Activated naive CD8-positive, alpha-beta T cell treated with anti-CD3 and anti-CD28 coated beads, Interleukin-2, amount 10 ng/mL, durations not matched to agents 7 days and 5 days (primary cell): ENCODE measurements at regions not wholly inside any gene's neighbourhood (a gene's known extent, or its start where the extent isn't known, plus 50 kb on each side); places are given as distances from the start of the nearest gene placed in this dataset.
"Not testable (repeated sequence)": the region's sequence is repeated elsewhere in the genome, so short reads cannot be mapped to it uniquely, and the experiment has no call there.

Experiments
- ATAC-seq: fragments of 150-1000 bp; cut with Tn5 transposase; one replicate; pipeline ENCODE4 v1.10.0; 2021; ENCODE audit warnings: low read depth, moderate library complexity
- POLR2A ChIA-PET: fragments of 350-600 bp; sonication (Branson Sonifier 250); formaldehyde crosslinking; loops from one replicate; lab custom pipeline; 2021; ENCODE audit warnings: antibody characterized with exemption; lab: Charles Lee
- DNase-seq: peaks from one replicate; pipeline ENCODE4 v3.0.0; 2021
- H3K27ac Mint-ChIP-seq: one replicate; pipeline ENCODE4 v1.8.0; 2022; ENCODE audit warnings: mild to moderate bottlenecking, mixed read lengths
- H3K27me3 Mint-ChIP-seq: one replicate; pipeline ENCODE4 v1.8.0; 2022; ENCODE audit warnings: mild to moderate bottlenecking, moderate library complexity, mixed read lengths
- H3K36me3 Mint-ChIP-seq: one replicate; pipeline ENCODE4 v1.8.0; 2021; ENCODE audit warnings: mild to moderate bottlenecking, mixed read lengths
- H3K4me1 Mint-ChIP-seq: one replicate; pipeline ENCODE4 v1.8.0; 2021; ENCODE audit warnings: mixed read lengths
- H3K4me3 Mint-ChIP-seq: one replicate; pipeline ENCODE4 v1.8.0; 2022; ENCODE audit warnings: mild to moderate bottlenecking, moderate library complexity, mixed read lengths
- H3K9me3 Mint-ChIP-seq: one replicate; pipeline ENCODE4 v1.8.0; 2021; ENCODE audit warnings: mixed read lengths

GRCh38 chr4:108433832-108434231 lies 186.5 kb upstream of the RPL34 start:
- Mint-ChIP-seq H3K9me3 (peaks cover 3% of the 10 kb centered on the region), H3K36me3 (peaks cover 11% of the 10 kb centered on the region), H3K27me3 (no peaks in the 10 kb centered on the region), H3K27ac (peak overlapping the region; percentile 85), H3K4me1 (peaks cover 35% of the 10 kb centered on the region), H3K4me3 (peak overlapping the region; percentile 58)
- DNase-seq (no peak), ATAC-seq (peak; percentile 82)
- POLR2A ChIA-PET: no interaction called here

- peaks cover 37% of the 10 kb centered on the region for H3K4me1 Mint-ChIP-seq
- DNase-seq, POLR2A ChIA-PET, H3K9me3 Mint-ChIP-seq, ATAC-seq, H3K27me3 Mint-ChIP-seq, H3K36me3 Mint-ChIP-seq: not testable (repeated sequence)
- peak overlapping the region; percentile 58 for H3K4me3 Mint-ChIP-seq
- peak overlapping the region; percentile 85 for H3K27ac Mint-ChIP-seq
Measured at GRCh38 chr4:108433394-108433793, 187.0 kb upstream of the RPL34 start.

- Mint-ChIP-seq H3K27me3 (no peaks in the 10 kb centered on the region), H3K4me3 (peak overlapping the region; percentile 2), H3K27ac (peak overlapping the region; percentile 26), H3K9me3 (no peaks in the 10 kb centered on the region), H3K4me1 (peaks cover 42% of the 10 kb centered on the region), H3K36me3 (peaks cover 6% of the 10 kb centered on the region)
- ATAC-seq: peak; percentile 15
- POLR2A ChIA-PET: interaction anchor here (0.7 kb wide), 1 partner anchor 35 kb away, joined by 3 read pairs; no protein-coding TSS in a partner anchor
- DNase-seq: no peak
Measured at GRCh38 chr4:108432418-108432817, 188.0 kb upstream of the RPL34 start.

- Mint-ChIP-seq H3K27me3 (no peaks in the 10 kb centered on the region), H3K4me1 (peaks cover 42% of the 10 kb centered on the region), H3K9me3 (no peaks in the 10 kb centered on the region), H3K36me3 (peaks cover 3% of the 10 kb centered on the region), H3K27ac (no peak overlapping the region), H3K4me3 (no peak overlapping the region)
- ATAC-seq: no peak
- POLR2A ChIA-PET: interaction anchor here (0.7 kb wide), 1 partner anchor 35 kb away, joined by 3 read pairs; no protein-coding TSS in a partner anchor
- no peak for DNase-seq
Measured at GRCh38 chr4:108431986-108432385, 188.4 kb upstream of the RPL34 start.

- Mint-ChIP-seq H3K27me3 (no peaks in the 10 kb centered on the region), H3K4me3 (no peak overlapping the region), H3K27ac (no peak overlapping the region), H3K36me3 (peaks cover 3% of the 10 kb centered on the region), H3K4me1 (peaks cover 48% of the 10 kb centered on the region), H3K9me3 (no peaks in the 10 kb centered on the region)
- ATAC-seq (no peak), DNase-seq (no peak)
- POLR2A ChIA-PET: interaction anchor here (0.6 kb wide), 1 partner anchor 373 kb away, joined by 4 read pairs; no protein-coding TSS in a partner anchor
Measured at GRCh38 chr4:108430921-108431320, 189.5 kb upstream of the RPL34 start.

GRCh38 chr4:108429662-108430061 lies 190.7 kb upstream of the RPL34 start:
- POLR2A ChIA-PET: no interaction called here
- Mint-ChIP-seq H3K36me3 (peaks cover 3% of the 10 kb centered on the region), H3K4me3 (no peak overlapping the region), H3K27ac (no peak overlapping the region), H3K4me1 (peaks cover 44% of the 10 kb centered on the region), H3K27me3 (no peaks in the 10 kb centered on the region), H3K9me3 (no peaks in the 10 kb centered on the region)
- no peak for ATAC-seq
- no peak for DNase-seq

- H3K4me1 Mint-ChIP-seq: peaks cover 38% of the 10 kb centered on the region
- no peak overlapping the region for H3K4me3 Mint-ChIP-seq
- H3K9me3 Mint-ChIP-seq: no peaks in the 10 kb centered on the region
- H3K27ac Mint-ChIP-seq: no peak overlapping the region
- H3K27me3 Mint-ChIP-seq: no peaks in the 10 kb centered on the region
- peaks cover 3% of the 10 kb centered on the region for H3K36me3 Mint-ChIP-seq
- ATAC-seq (no peak), DNase-seq (no peak)
- POLR2A ChIA-PET: no interaction called here
Measured at GRCh38 chr4:108428923-108429322, 191.5 kb upstream of the RPL34 start.

GRCh38 chr4:108427946-108428485 lies 192.4 kb upstream of the RPL34 start:
- H3K27ac Mint-ChIP-seq: no peak overlapping the region
- H3K4me3 Mint-ChIP-seq: no peak overlapping the region

GRCh38 chr4:108426493-108426892 lies 193.9 kb upstream of the RPL34 start:
- peaks cover 9% of the 10 kb centered on the region for H3K36me3 Mint-ChIP-seq
- no peak for DNase-seq
- peaks cover 5% of the 10 kb centered on the region for H3K9me3 Mint-ChIP-seq
- H3K27ac Mint-ChIP-seq: no peak overlapping the region
- ATAC-seq: no peak
- POLR2A ChIA-PET: no interaction called here
- H3K4me1 Mint-ChIP-seq: peaks cover 17% of the 10 kb centered on the region
- no peak overlapping the region for H3K4me3 Mint-ChIP-seq
- no peaks in the 10 kb centered on the region for H3K27me3 Mint-ChIP-seq

More at GRCh38 chr4:108427946-108428485, 192.4 kb upstream of the RPL34 start:
- no peak for ATAC-seq
- DNase-seq: no peak
- H3K9me3 Mint-ChIP-seq: peaks cover 1% of the 10 kb centered on the region
- H3K36me3 Mint-ChIP-seq: peaks cover 5% of the 10 kb centered on the region
- POLR2A ChIA-PET: interaction anchor here (0.5 kb wide), 1 partner anchor 81 kb away, joined by 3 read pairs; no protein-coding TSS in a partner anchor
- H3K4me1 Mint-ChIP-seq: peaks cover 30% of the 10 kb centered on the region
- no peaks in the 10 kb centered on the region for H3K27me3 Mint-ChIP-seq

- Mint-ChIP-seq H3K4me3 (no peak overlapping the region), H3K27me3 (no peaks in the 10 kb centered on the region), H3K9me3 (peaks cover 7% of the 10 kb centered on the region), H3K36me3 (peaks cover 9% of the 10 kb centered on the region), H3K4me1 (peaks cover 17% of the 10 kb centered on the region), H3K27ac (no peak overlapping the region)
- no peak for DNase-seq
- POLR2A ChIA-PET: no interaction called here
- ATAC-seq: no peak
Measured at GRCh38 chr4:108425988-108426387, 194.4 kb upstream of the RPL34 start.

- Mint-ChIP-seq H3K4me3 (no peak overlapping the region), H3K9me3 (peaks cover 10% of the 10 kb centered on the region), H3K27me3 (no peaks in the 10 kb centered on the region), H3K4me1 (peaks cover 10% of the 10 kb centered on the region), H3K36me3 (peaks cover 7% of the 10 kb centered on the region), H3K27ac (no peak overlapping the region)
- ATAC-seq (no peak), DNase-seq (no peak)
- POLR2A ChIA-PET: no interaction called here
Measured at GRCh38 chr4:108417923-108418322, 202.5 kb upstream of the RPL34 start.

GRCh38 chr4:108416831-108417230 lies 203.5 kb upstream of the RPL34 start:
- ATAC-seq (no peak), DNase-seq (no peak)
- Mint-ChIP-seq H3K4me1 (peaks cover 10% of the 10 kb centered on the region), H3K36me3 (peaks cover 4% of the 10 kb centered on the region), H3K4me3 (no peak overlapping the region), H3K27ac (no peak overlapping the region), H3K27me3 (no peaks in the 10 kb centered on the region), H3K9me3 (peaks cover 7% of the 10 kb centered on the region)
- POLR2A ChIA-PET: no interaction called here

- Mint-ChIP-seq H3K27me3 (peaks cover 2% of the 10 kb centered on the region), H3K9me3 (peaks cover 4% of the 10 kb centered on the region), H3K4me3 (no peak overlapping the region), H3K36me3 (peaks cover 4% of the 10 kb centered on the region), H3K27ac (no peak overlapping the region), H3K4me1 (peaks cover 10% of the 10 kb centered on the region)
- ATAC-seq (no peak), DNase-seq (no peak)
- POLR2A ChIA-PET: no interaction called here
Measured at GRCh38 chr4:108415389-108415788, 205.0 kb upstream of the RPL34 start.

GRCh38 chr4:108411836-108412235 lies 208.5 kb upstream of the RPL34 start:
- Mint-ChIP-seq H3K36me3 (no peaks in the 10 kb centered on the region), H3K9me3 (peaks cover 3% of the 10 kb centered on the region), H3K4me1 (peaks cover 1% of the 10 kb centered on the region), H3K27me3 (peaks cover 2% of the 10 kb centered on the region), H3K4me3 (no peak overlapping the region), H3K27ac (no peak overlapping the region)
- ATAC-seq (no peak), DNase-seq (no peak)
- POLR2A ChIA-PET: no interaction called here
